Keratinocyte (primary cell): ENCODE measurements at regions not wholly inside any gene's neighbourhood (a gene's known extent, or its start where the extent isn't known, plus 50 kb on each side); places are given as distances from the start of the nearest gene placed in this dataset.

Experiments
- DNase-seq: peaks from one replicate; pipeline ENCODE4 v3.0.0-alpha.2; 2011; ENCODE audit warnings: low read depth, missing footprints, low spot score
- FAIRE-seq: peaks from 2 replicates; lab custom pipeline; 2011; peaks lifted over from hg19 to GRCh38; lab: Jason Lieb, UNC
- H2AFZ ChIP-seq: 2 replicates; pipeline ENCODE4 v1.6.0; 2012; ENCODE audit warnings: low read length, control low read depth, inconsistent platforms; ENCODE audit not compliant: control insufficient read depth
- H3K27ac ChIP-seq: 2 replicates; pipeline ENCODE4 v1.5.1; 2011; ENCODE audit warnings: low read length; ENCODE audit not compliant: control insufficient read depth, insufficient read depth
- H3K27me3 ChIP-seq: 3 replicates; pipeline ENCODE4 v1.6.0; 2011; ENCODE audit warnings: low read length; ENCODE audit not compliant: control insufficient read depth, insufficient read depth; ENCODE audit errors: extremely low read depth
- H3K36me3 ChIP-seq, 2 experiments: 2 replicates in 1 of 2; 3 replicates in 1 of 2; pipeline ENCODE4 v1.5.1; 2011; ENCODE audit warnings: low read length in 2 of 2, mild to moderate bottlenecking in 1 of 2; ENCODE audit not compliant: control insufficient read depth in 2 of 2, insufficient read depth in 2 of 2; ENCODE audit errors: extremely low read depth in 1 of 2
- H3K4me1 ChIP-seq: 3 replicates; pipeline ENCODE4 v1.5.1; 2011; ENCODE audit warnings: low read length; ENCODE audit not compliant: control insufficient read depth, insufficient read depth; ENCODE audit errors: extremely low read depth
- H3K4me2 ChIP-seq: 3 replicates; pipeline ENCODE4 v1.6.0; 2011; ENCODE audit warnings: low read depth, low read length; ENCODE audit not compliant: control insufficient read depth, insufficient read depth; ENCODE audit errors: extremely low read depth
- H3K4me3 ChIP-seq, 3 experiments: fragments of 200-600 bp in 1 of 3; sonication (generic) in 1 of 3; 2 replicates in 2 of 3; 3 replicates in 1 of 3; pipeline ENCODE4 v1.5.1; 2011 to 2016; ENCODE audit warnings: low read length in 3 of 3, mild to moderate bottlenecking in 3 of 3, control low read depth in 2 of 3, inconsistent platforms in 1 of 3, low read depth in 1 of 3, mixed read lengths in 1 of 3, mixed run types in 1 of 3, moderate library complexity in 1 of 3; ENCODE audit not compliant: control insufficient read depth in 2 of 3, insufficient read depth in 2 of 3; ENCODE audit errors: extremely low read depth in 1 of 3
- H3K79me2 ChIP-seq: 2 replicates; pipeline ENCODE4 v1.6.0; 2012; ENCODE audit warnings: low read length; ENCODE audit not compliant: control insufficient read depth, insufficient read depth
- H3K9ac ChIP-seq: 3 replicates; pipeline ENCODE4 v1.6.0; 2011; ENCODE audit warnings: low read length; ENCODE audit not compliant: control insufficient read depth, insufficient read depth; ENCODE audit errors: extremely low read depth
- H3K9me1 ChIP-seq: 3 replicates; pipeline ENCODE4 v1.6.0; 2011; ENCODE audit warnings: low read length; ENCODE audit not compliant: control insufficient read depth, insufficient read depth; ENCODE audit errors: extremely low read depth
- H3K9me3 ChIP-seq: 2 replicates; pipeline ENCODE4 v1.5.1; 2012; ENCODE audit warnings: low read depth, low read length; ENCODE audit not compliant: control insufficient read depth
- H4K20me1 ChIP-seq: 3 replicates; pipeline ENCODE4 v1.6.0; 2011; ENCODE audit warnings: low read length; ENCODE audit not compliant: control insufficient read depth, insufficient read depth; ENCODE audit errors: extremely low read depth
- EZH2 ChIP-seq: IDR thresholded peaks from one replicate; pipeline ENCODE4 v1.6.1; 2012; ENCODE audit warnings: inconsistent platforms, mild to moderate bottlenecking, low read length, moderate library complexity
- dilution Hi-C: fragments of 300-500 bp; cut with MboI; formaldehyde crosslinking; loops from one replicate; pipeline ENCODE4 v1.7.0; 2020; ENCODE audit warnings: low sequenced_read_pairs; ENCODE audit not compliant: extremely low pct_ligation_motif_present
- TF ChIP-seq, protein P1 (sequence below), 3 experiments: IDR thresholded peaks in 1 of 3; conservative IDR thresholded peaks in 1 of 3; optimal IDR thresholded peaks in 1 of 3; 2 replicates in 2 of 3; 3 replicates in 1 of 3; pipeline versions ENCODE3 to v1.5.1; 2011; ENCODE audit warnings: low read length in 3 of 3, mild to moderate bottlenecking in 3 of 3, moderate library complexity in 2 of 3, control low read depth in 1 of 3, inconsistent platforms in 1 of 3; ENCODE audit not compliant: insufficient read depth in 2 of 3; ENCODE audit errors: extremely low read depth in 1 of 3

DNA sequence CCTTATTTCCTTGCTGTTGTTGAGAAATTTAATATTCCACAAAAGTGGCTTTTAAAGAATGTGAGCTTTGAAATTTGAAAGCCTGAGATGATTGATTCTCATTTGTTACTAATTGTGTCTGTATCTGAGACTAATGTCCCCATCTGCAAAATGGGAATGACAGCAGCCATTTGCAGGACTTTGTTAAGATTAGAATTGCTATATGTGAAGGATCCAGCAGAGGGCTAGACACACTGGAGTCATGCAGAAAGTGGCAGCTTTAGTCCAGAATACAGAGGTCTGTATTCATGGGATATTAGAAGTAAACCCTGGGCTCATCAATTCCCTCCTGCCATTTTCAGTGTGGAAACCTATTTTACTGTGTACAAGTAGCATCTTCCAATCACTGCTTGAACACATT, 296.5 kb upstream of the GYPC start:
- H2AFZ ChIP-seq, result no peak overlapping the region
- H3K27me3 ChIP-seq, result no peaks in the 10 kb centered on the region
- dilution Hi-C loops, result no loop called here
- H3K4me2 ChIP-seq, result no peak overlapping the region
- H3K79me2 ChIP-seq, result no peaks in the 10 kb centered on the region
- TF ChIP-seq, protein P1, sequence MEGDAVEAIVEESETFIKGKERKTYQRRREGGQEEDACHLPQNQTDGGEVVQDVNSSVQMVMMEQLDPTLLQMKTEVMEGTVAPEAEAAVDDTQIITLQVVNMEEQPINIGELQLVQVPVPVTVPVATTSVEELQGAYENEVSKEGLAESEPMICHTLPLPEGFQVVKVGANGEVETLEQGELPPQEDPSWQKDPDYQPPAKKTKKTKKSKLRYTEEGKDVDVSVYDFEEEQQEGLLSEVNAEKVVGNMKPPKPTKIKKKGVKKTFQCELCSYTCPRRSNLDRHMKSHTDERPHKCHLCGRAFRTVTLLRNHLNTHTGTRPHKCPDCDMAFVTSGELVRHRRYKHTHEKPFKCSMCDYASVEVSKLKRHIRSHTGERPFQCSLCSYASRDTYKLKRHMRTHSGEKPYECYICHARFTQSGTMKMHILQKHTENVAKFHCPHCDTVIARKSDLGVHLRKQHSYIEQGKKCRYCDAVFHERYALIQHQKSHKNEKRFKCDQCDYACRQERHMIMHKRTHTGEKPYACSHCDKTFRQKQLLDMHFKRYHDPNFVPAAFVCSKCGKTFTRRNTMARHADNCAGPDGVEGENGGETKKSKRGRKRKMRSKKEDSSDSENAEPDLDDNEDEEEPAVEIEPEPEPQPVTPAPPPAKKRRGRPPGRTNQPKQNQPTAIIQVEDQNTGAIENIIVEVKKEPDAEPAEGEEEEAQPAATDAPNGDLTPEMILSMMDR (optimal IDR thresholded peaks at IDR 0.05 in 1 of 3, IDR thresholded peaks at IDR 0.05 in 1 of 3, conservative IDR thresholded peaks at IDR 0.05 in 1 of 3; ENCODE audit: extremely low read depth in 1 of 3, insufficient read depth in 2 of 3, low read length in 3 of 3), result peak in 1 of 3 experiments; percentile 24
- no peak for TF ChIP-seq EZH2
- no peaks in the 10 kb centered on the region for H3K9me1 ChIP-seq
- H3K4me3 ChIP-seq, result no peak overlapping the region
- H3K36me3 ChIP-seq, result no peaks in the 10 kb centered on the region
- no peak overlapping the region for H3K27ac ChIP-seq
- no peaks in the 10 kb centered on the region for H3K4me1 ChIP-seq
- no peak overlapping the region for H3K9ac ChIP-seq
- no peaks in the 10 kb centered on the region for H4K20me1 ChIP-seq
- no peak for FAIRE-seq
- no peaks in the 10 kb centered on the region for H3K9me3 ChIP-seq
- DNase-seq, result no peak

DNA sequence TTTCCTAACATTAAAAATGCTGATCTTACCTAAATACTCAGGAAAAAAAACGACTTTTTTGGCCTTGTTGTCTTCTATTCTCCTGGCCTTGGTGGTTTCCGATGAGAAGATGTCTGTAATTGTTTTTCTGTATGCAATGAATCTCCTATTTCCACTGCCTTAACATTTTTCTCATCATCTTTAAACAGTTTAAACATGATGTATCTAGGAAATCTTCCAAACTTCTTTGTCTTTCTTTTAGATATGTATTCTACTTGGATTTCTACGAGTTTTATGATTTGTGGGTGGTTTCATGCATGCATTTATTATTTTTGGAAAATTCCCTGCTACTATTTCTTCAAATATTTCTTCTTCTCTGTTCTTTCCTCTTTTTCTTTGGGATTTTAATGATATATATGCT, 288.6 kb upstream of the GYPC start:
- no peak overlapping the region for H3K9ac ChIP-seq
- no peaks in the 10 kb centered on the region for H3K36me3 ChIP-seq
- no peak for DNase-seq
- no peaks in the 10 kb centered on the region for H3K27me3 ChIP-seq
- no peaks in the 10 kb centered on the region for H3K4me1 ChIP-seq
- no peaks in the 10 kb centered on the region for H3K9me1 ChIP-seq
- peaks cover 4% of the 10 kb centered on the region for H3K9me3 ChIP-seq
- H3K4me2 ChIP-seq, result no peak overlapping the region
- TF ChIP-seq, protein P1 (optimal IDR thresholded peaks at IDR 0.05 in 1 of 3, IDR thresholded peaks at IDR 0.05 in 1 of 3, conservative IDR thresholded peaks at IDR 0.05 in 1 of 3; ENCODE audit: extremely low read depth in 1 of 3, insufficient read depth in 2 of 3, low read length in 3 of 3), result no peak
- no peak for TF ChIP-seq EZH2
- FAIRE-seq, result no peak
- H4K20me1 ChIP-seq, result no peaks in the 10 kb centered on the region
- no peaks in the 10 kb centered on the region for H3K79me2 ChIP-seq
- H2AFZ ChIP-seq, result no peak overlapping the region
- dilution Hi-C loops, result no loop called here
- no peak overlapping the region for H3K4me3 ChIP-seq
- H3K27ac ChIP-seq, result no peak overlapping the region
